Suprapubic skin (tissue), 3 donors: ENCODE measurements at regions not wholly inside any gene's neighbourhood (a gene's known extent, or its start where the extent isn't known, plus 50 kb on each side); places are given as distances from the start of the nearest gene placed in this dataset.

Experiments
- POLR2A ChIP-seq, 2 donors: fragments of 450-650 bp; IDR thresholded peaks; one replicate each; pipeline ENCODE4 v1.6.1; 2017; ENCODE audit warnings: antibody characterized with exemption in 2 of 2, mild to moderate bottlenecking in 2 of 2, moderate library complexity in 2 of 2
- TF ChIP-seq, protein P1 (sequence below), 2 donors: fragments of 200-600 bp in 1 of 2; fragments of 450-650 bp in 1 of 2; sonication (generic) in 1 of 2; IDR thresholded peaks; one replicate each; pipeline ENCODE4 v1.5.1; 2016 to 2019; ENCODE audit warnings: antibody characterized with exemption in 2 of 2, mild to moderate bottlenecking in 1 of 2, moderate library complexity in 1 of 2

GRCh38 chr3:190217081-190217480 lies 96.4 kb upstream of the P3H2 start:
- TF ChIP-seq, protein P1, sequence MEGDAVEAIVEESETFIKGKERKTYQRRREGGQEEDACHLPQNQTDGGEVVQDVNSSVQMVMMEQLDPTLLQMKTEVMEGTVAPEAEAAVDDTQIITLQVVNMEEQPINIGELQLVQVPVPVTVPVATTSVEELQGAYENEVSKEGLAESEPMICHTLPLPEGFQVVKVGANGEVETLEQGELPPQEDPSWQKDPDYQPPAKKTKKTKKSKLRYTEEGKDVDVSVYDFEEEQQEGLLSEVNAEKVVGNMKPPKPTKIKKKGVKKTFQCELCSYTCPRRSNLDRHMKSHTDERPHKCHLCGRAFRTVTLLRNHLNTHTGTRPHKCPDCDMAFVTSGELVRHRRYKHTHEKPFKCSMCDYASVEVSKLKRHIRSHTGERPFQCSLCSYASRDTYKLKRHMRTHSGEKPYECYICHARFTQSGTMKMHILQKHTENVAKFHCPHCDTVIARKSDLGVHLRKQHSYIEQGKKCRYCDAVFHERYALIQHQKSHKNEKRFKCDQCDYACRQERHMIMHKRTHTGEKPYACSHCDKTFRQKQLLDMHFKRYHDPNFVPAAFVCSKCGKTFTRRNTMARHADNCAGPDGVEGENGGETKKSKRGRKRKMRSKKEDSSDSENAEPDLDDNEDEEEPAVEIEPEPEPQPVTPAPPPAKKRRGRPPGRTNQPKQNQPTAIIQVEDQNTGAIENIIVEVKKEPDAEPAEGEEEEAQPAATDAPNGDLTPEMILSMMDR (IDR thresholded peaks at IDR 0.05), result no peak
- no peak for TF ChIP-seq POLR2A (IDR thresholded peaks at IDR 0.05)
